H1 (cell line): ENCODE measurements at regions not wholly inside any gene's neighbourhood (a gene's known extent, or its start where the extent isn't known, plus 50 kb on each side); places are given as distances from the start of the nearest gene placed in this dataset.

Source experiments
- CTCF ChIA-PET: fragments of 300-600 bp; sonication (Branson Sonifier 250); formaldehyde crosslinking; loops from one replicate; lab custom pipeline; 2021; ENCODE audit not compliant: partially characterized antibody; lab: Charles Lee
- POLR2A ChIA-PET: fragments of 300-600 bp; sonication (Branson Sonifier 250); formaldehyde crosslinking; loops from one replicate; lab custom pipeline; 2021; ENCODE audit warnings: inconsistent platforms; ENCODE audit not compliant: partially characterized antibody; lab: Charles Lee
- DNase-seq, 2 experiments: peaks; one replicate each; pipeline versions ENCODE4 v3.0.0 to v3.0.0-alpha.2; 2010 to 2022; ENCODE audit warnings: low spot score in 2 of 2, low read depth in 1 of 2, mixed read lengths in 1 of 2
- FAIRE-seq: peaks from 2 replicates; lab custom pipeline; 2011; peaks lifted over from hg19 to GRCh38; lab: Jason Lieb, UNC
- H2AFZ ChIP-seq: 2 replicates; pipeline ENCODE4 v1.8.1; 2012; ENCODE audit warnings: low read length, inconsistent platforms
- H2AK5ac ChIP-seq: 2 replicates; pipeline ENCODE4 v1.6.1; 2013; ENCODE audit warnings: low read depth, low read length
- H2BK120ac ChIP-seq: replicated peaks from 2 replicates; pipeline ENCODE3; 2013; ENCODE audit warnings: low read depth, low read length, inconsistent platforms
- H2BK12ac ChIP-seq: 2 replicates; pipeline ENCODE4 v1.6.1; 2013; ENCODE audit warnings: low read depth, low read length
- H2BK15ac ChIP-seq: 2 replicates; pipeline ENCODE4 v1.6.1; 2013; ENCODE audit warnings: low read length
- H2BK20ac ChIP-seq: 2 replicates; pipeline ENCODE4 v1.6.1; 2013; ENCODE audit warnings: low read length
- H2BK5ac ChIP-seq: 2 replicates; pipeline ENCODE4 v1.6.1; 2013; ENCODE audit warnings: low read depth, low read length
- H3K14ac ChIP-seq: 2 replicates; pipeline ENCODE4 v1.6.1; 2013; ENCODE audit warnings: inconsistent platforms; ENCODE audit not compliant: insufficient read length
- H3K18ac ChIP-seq: 2 replicates; pipeline ENCODE4 v1.6.1; 2013; ENCODE audit warnings: low read length; ENCODE audit errors: extremely low read depth
- H3K23ac ChIP-seq: 2 replicates; pipeline ENCODE4 v1.6.1; 2013; ENCODE audit warnings: inconsistent platforms; ENCODE audit not compliant: insufficient read length
- H3K23me2 ChIP-seq: 2 replicates; pipeline ENCODE4 v1.6.1; 2013; ENCODE audit warnings: low read depth, low read length
- H3K27ac ChIP-seq: 2 replicates; pipeline ENCODE4 v1.6.1; 2011; ENCODE audit warnings: low read depth, low read length, inconsistent platforms
- H3K27me3 ChIP-seq, 4 experiments: replicated peaks in 1 of 4; 1 replicate in 1 of 4; 2 replicates in 3 of 4; pipeline versions ENCODE4 v1.6.1 to v1.8.1; 2011 to 2013; ENCODE audit warnings: low read length in 3 of 4, mild to moderate bottlenecking in 3 of 4, inconsistent platforms in 2 of 4, mixed read lengths in 2 of 4, moderate library complexity in 1 of 4; ENCODE audit not compliant: control insufficient read depth in 3 of 4, insufficient read depth in 3 of 4; ENCODE audit errors: extremely low read depth in 1 of 4
- H3K36me3 ChIP-seq, 4 experiments: 2 replicates each; pipeline versions ENCODE4 v1.6.1 to v1.8.1; 2011 to 2013; ENCODE audit warnings: mild to moderate bottlenecking in 4 of 4, low read length in 3 of 4, moderate library complexity in 2 of 4, control low read depth in 1 of 4, inconsistent platforms in 1 of 4; ENCODE audit not compliant: insufficient read depth in 4 of 4, control insufficient read depth in 2 of 4
- H3K4ac ChIP-seq: replicated peaks from 2 replicates; pipeline ENCODE3; 2013; ENCODE audit warnings: low read length, low read depth, mixed read lengths, inconsistent platforms; ENCODE audit not compliant: insufficient read length
- H3K4me1 ChIP-seq, 4 experiments: replicated peaks in 1 of 4; 1 replicate in 1 of 4; 2 replicates in 3 of 4; pipeline versions ENCODE4 v1.6.1 to v1.8.1; 2011 to 2013; ENCODE audit warnings: low read length in 3 of 4, inconsistent platforms in 2 of 4, mixed read lengths in 1 of 4; ENCODE audit not compliant: insufficient read depth in 4 of 4, control insufficient read depth in 3 of 4
- H3K4me2 ChIP-seq, 2 experiments: 2 replicates each; pipeline versions ENCODE4 v1.6.1 to v1.8.1; 2011 to 2013; ENCODE audit warnings: low read depth in 2 of 2, low read length in 2 of 2, control low read depth in 1 of 2, inconsistent platforms in 1 of 2, mild to moderate bottlenecking in 1 of 2; ENCODE audit not compliant: insufficient read depth in 1 of 2
- H3K4me3 ChIP-seq, 4 experiments: fragments of 200-600, 300-600 bp in 1 of 4; sonication (generic), shearing (Covaris generic), sonication (Bioruptor Twin) in 1 of 4; 2 replicates each; pipeline versions ENCODE4 v1.5.1 to v1.8.1; 2011 to 2016; ENCODE audit warnings: low read length in 4 of 4, low read depth in 3 of 4, control low read depth in 2 of 4, inconsistent platforms in 2 of 4, mild to moderate bottlenecking in 2 of 4, mixed read lengths in 1 of 4, moderate library complexity in 1 of 4; ENCODE audit not compliant: insufficient read depth in 2 of 4; ENCODE audit errors: extremely low read depth in 1 of 4
- H3K56ac ChIP-seq: replicated peaks from 2 replicates; pipeline ENCODE3; 2013; ENCODE audit warnings: low read depth, mild to moderate bottlenecking, mixed read lengths, low read length, inconsistent platforms; ENCODE audit not compliant: insufficient read length
- H3K79me1 ChIP-seq: 2 replicates; pipeline ENCODE4 v1.6.1; 2013; ENCODE audit warnings: low read depth, low read length, control low read depth
- H3K79me2 ChIP-seq, 2 experiments: 2 replicates each; pipeline versions ENCODE4 v1.6.1 to v1.8.1; 2012 to 2013; ENCODE audit warnings: low read length in 2 of 2, mild to moderate bottlenecking in 2 of 2, inconsistent platforms in 1 of 2; ENCODE audit not compliant: insufficient read depth in 2 of 2, control insufficient read depth in 1 of 2
- H3K9ac ChIP-seq, 4 experiments: replicated peaks in 1 of 4; 1 replicate in 1 of 4; 2 replicates in 3 of 4; pipeline versions ENCODE4 v1.6.1 to v1.8.1; 2011 to 2013; ENCODE audit warnings: low read depth in 3 of 4, low read length in 3 of 4, control low read depth in 2 of 4, mild to moderate bottlenecking in 2 of 4, moderate library complexity in 2 of 4, inconsistent platforms in 1 of 4; ENCODE audit errors: extremely low read depth in 1 of 4
- H3K9me3 ChIP-seq, 2 experiments: 2 replicates each; pipeline versions ENCODE4 v1.6.1 to v1.8.1; 2012 to 2013; ENCODE audit warnings: mild to moderate bottlenecking in 2 of 2, moderate library complexity in 2 of 2, control low read depth in 1 of 2, inconsistent platforms in 1 of 2, low read depth in 1 of 2, low read length in 1 of 2, mixed read lengths in 1 of 2; ENCODE audit not compliant: insufficient read depth in 2 of 2
- H4K20me1 ChIP-seq, 2 experiments: replicated peaks in 1 of 2; 2 replicates each; pipeline versions ENCODE3 to v1.8.1; 2011 to 2013; ENCODE audit warnings: inconsistent platforms in 2 of 2, low read length in 2 of 2, mild to moderate bottlenecking in 1 of 2; ENCODE audit not compliant: insufficient read depth in 2 of 2, control insufficient read depth in 1 of 2
- H4K5ac ChIP-seq: 2 replicates; pipeline ENCODE4 v1.6.1; 2013; ENCODE audit warnings: low read length, low read depth, mixed read lengths, inconsistent platforms; ENCODE audit not compliant: insufficient read length
- H4K8ac ChIP-seq: 2 replicates; pipeline ENCODE4 v1.8.0; 2013; ENCODE audit warnings: mild to moderate bottlenecking, moderate library complexity, low read length, inconsistent platforms; ENCODE audit not compliant: insufficient read depth; ENCODE audit errors: extremely low read depth
- H4K91ac ChIP-seq: replicated peaks from 2 replicates; pipeline ENCODE3; 2013; ENCODE audit warnings: low read length, mixed read lengths, inconsistent platforms; ENCODE audit not compliant: insufficient read length
- CREB1 ChIP-seq: IDR thresholded peaks from 2 replicates; pipeline ENCODE4 v1.6.1; 2012; ENCODE audit warnings: inconsistent platforms
- FOSL1 ChIP-seq: IDR thresholded peaks from 2 replicates; pipeline ENCODE4 v1.6.1; 2011; ENCODE audit warnings: mild to moderate bottlenecking, low read depth, low read length, moderate library complexity; ENCODE audit not compliant: insufficient read depth
- GABPA ChIP-seq: IDR thresholded peaks from 2 replicates; pipeline ENCODE4 v1.6.1; 2011; ENCODE audit warnings: mild to moderate bottlenecking, low read length, moderate library complexity, borderline replicate concordance; ENCODE audit not compliant: insufficient read depth
- HDAC2 ChIP-seq, 2 experiments: fragments of 300-600 bp in 1 of 2; sonication (generic) in 1 of 2; IDR thresholded peaks; 2 replicates each; pipeline ENCODE4 v1.6.1; 2011 to 2012; ENCODE audit warnings: low read depth in 2 of 2, low read length in 2 of 2, mild to moderate bottlenecking in 2 of 2, moderate library complexity in 2 of 2, borderline replicate concordance in 1 of 2, inconsistent platforms in 1 of 2
- HDAC6 ChIP-seq: IDR thresholded peaks from one replicate; pipeline ENCODE4 v1.7.1; 2012; ENCODE audit warnings: low read depth, mild to moderate bottlenecking, inconsistent platforms, low read length, moderate library complexity
- KDM1A ChIP-seq: fragments of 200-600, 300-600 bp; sonication (generic); IDR thresholded peaks from 2 replicates; pipeline ENCODE4 v1.7.1; 2016; ENCODE audit warnings: mild to moderate bottlenecking, low read length, borderline replicate concordance
- SAP30 ChIP-seq: fragments of 300-600 bp; sonication (generic); IDR thresholded peaks from 2 replicates; pipeline ENCODE4 v1.7.1; 2012; ENCODE audit warnings: low read length, moderate library complexity, mild to moderate bottlenecking, inconsistent platforms; ENCODE audit not compliant: insufficient read depth, insufficient replicate concordance
- SP2 ChIP-seq: IDR thresholded peaks from 2 replicates; pipeline ENCODE4 v1.6.1; 2012; ENCODE audit warnings: mild to moderate bottlenecking, low read length, inconsistent platforms
- TAF1 ChIP-seq: IDR thresholded peaks from 2 replicates; pipeline ENCODE4 v1.6.1; 2011; ENCODE audit warnings: mild to moderate bottlenecking, low read depth, low read length
- ZNF274 ChIP-seq: IDR thresholded peaks from 2 replicates; pipeline ENCODE4 v1.7.0; 2012; ENCODE audit warnings: low read length, borderline replicate concordance; ENCODE audit errors: extremely low read depth
- WGBS, 2 experiments: shearing (Covaris generic) in 1 of 2; methylation state at CpG; one replicate each; pipeline versions ENCODE4 v1.1.6 to v1.1.7; 2013 to 2015; ENCODE audit warnings: low lambda C conversion rate in 2 of 2, mixed read lengths in 2 of 2, inconsistent platforms in 1 of 2, low coverage in 1 of 2, missing lambda C conversion rate in 1 of 2; ENCODE audit not compliant: insufficient replicate concordance in 2 of 2, insufficient coverage in 1 of 2, insufficient read length in 1 of 2; ENCODE audit errors: extremely low coverage in 1 of 2, missing lambda C conversion rate in 1 of 2; 5-methylcytosine and 5-hydroxymethylcytosine counted together

GRCh38 chr20:51193066-51193772 is 170.3 kb upstream of the KCNG1 start:
- H3K4ac ChIP-seq, result no peak overlapping the region
- DNase-seq (no peak), FAIRE-seq (no peak)
- no peak overlapping the region for H2BK20ac ChIP-seq
- H3K4me3 ChIP-seq, result no peak overlapping the region
- H3K4me2 ChIP-seq, result no peak overlapping the region
- H2BK15ac ChIP-seq, result no peak overlapping the region
- no peak overlapping the region for H3K23ac ChIP-seq
- H3K27ac ChIP-seq, result no peak overlapping the region
- H3K79me2 ChIP-seq, result no peaks in the 10 kb centered on the region
- no peaks in the 10 kb centered on the region for H3K9me3 ChIP-seq
- 91% methylated on average over 16 of the region's 16 CpGs; no CpG with 5 or more reads in 1 of the 2 experiments for WGBS, 2 experiments
- no peaks in the 10 kb centered on the region for H4K20me1 ChIP-seq
- H3K56ac ChIP-seq, result no peak overlapping the region
- H2BK5ac ChIP-seq, result no peak overlapping the region
- ChIA-PET POLR2A (no interaction called here), CTCF (interaction anchor here (0.9 to 1.3 kb wide), 5 partner anchors 28 to 206 kb away, joined by 3 read pairs; no protein-coding TSS in a partner anchor)
- H4K91ac ChIP-seq, result no peak overlapping the region
- no peak overlapping the region for H2AK5ac ChIP-seq
- H4K5ac ChIP-seq, result no peak overlapping the region
- no peaks in the 10 kb centered on the region for H3K36me3 ChIP-seq
- H3K23me2 ChIP-seq, result no peaks in the 10 kb centered on the region; the same call in 1 of the 2 replicates
- no peak overlapping the region for H3K9ac ChIP-seq
- no peak overlapping the region for H2BK120ac ChIP-seq
- H3K18ac ChIP-seq, result no peak overlapping the region; the same call in 1 of the 2 replicates
- H3K4me1 ChIP-seq, result peaks cover 0 to 3% (median 0%) of the 10 kb centered on the region in 4 experiments; a peak in 1 of 7 replicates
- H2BK12ac ChIP-seq, result no peak overlapping the region
- no peaks in the 10 kb centered on the region for H3K27me3 ChIP-seq
- H2AFZ ChIP-seq, result no peak overlapping the region
- H3K79me1 ChIP-seq, result no peaks in the 10 kb centered on the region
- H3K14ac ChIP-seq, result no peak overlapping the region
- H4K8ac ChIP-seq, result no peak overlapping the region
- no peak for TF ChIP-seq SP2
- TF ChIP-seq SAP30, result no peak
- no peak for TF ChIP-seq FOSL1
- TF ChIP-seq TAF1, result no peak
- no peak for TF ChIP-seq CREB1
- no peak for TF ChIP-seq KDM1A
- TF ChIP-seq HDAC6, result no peak
- no peak for TF ChIP-seq ZNF274
- TF ChIP-seq GABPA, result no peak
- no peak for TF ChIP-seq HDAC2 (IDR thresholded peaks at IDR 0.05; ENCODE audit: borderline replicate concordance in 1 of 2, low read depth in 2 of 2, low read length in 2 of 2)
